Body of pancreas (tissue), 4 donors: ENCODE measurements at regions not wholly inside any gene's neighbourhood (a gene's known extent, or its start where the extent isn't known, plus 50 kb on each side); places are given as distances from the start of the nearest gene placed in this dataset.

Experiments used
- ATAC-seq: fragments of 150-250 bp; one replicate; pipeline ENCODE4 v1.9.1; 2016
- DNase-seq, 4 donors: peaks; one replicate each; pipeline ENCODE4 v3.0.0-alpha.2; 2019
- H3K27ac ChIP-seq, 4 donors: fragments of 200-600 bp; sonication (generic); 1 replicate in 3 of 4; 2 replicates in 1 of 4; pipeline versions ENCODE4 v1.5.1 to v1.6.1; 2016 to 2019; ENCODE audit warnings: mild to moderate bottlenecking in 1 of 4, mixed read lengths in 1 of 4, moderate library complexity in 1 of 4
- H3K27me3 ChIP-seq, 2 donors: fragments of 200-600 bp; sonication (generic); one replicate each; pipeline ENCODE4 v1.6.0; 2016; ENCODE audit warnings: mild to moderate bottlenecking in 1 of 2
- H3K36me3 ChIP-seq, 2 donors: fragments of 200-600 bp; sonication (generic); replicated peaks in 1 of 2; 2 replicates each; pipeline ENCODE4 v1.5.1; 2016; ENCODE audit warnings: low read depth in 2 of 2; ENCODE audit not compliant: insufficient read depth in 1 of 2
- H3K4me1 ChIP-seq: fragments of 200-600 bp; sonication (generic); one replicate; pipeline ENCODE4 v1.6.0; 2016
- H3K4me3 ChIP-seq, 2 donors: fragments of 200-600 bp; sonication (generic); 1 replicate in 1 of 2; 2 replicates in 1 of 2; pipeline ENCODE4 v1.5.1; 2016 to 2019
- H3K9me3 ChIP-seq, 3 donors: fragments of 200-600 bp; sonication (generic); 1 replicate in 2 of 3; 2 replicates in 1 of 3; pipeline ENCODE4 v1.5.1; 2016
- POLR2A ChIP-seq, 3 donors: fragments of 450-650 bp; IDR thresholded peaks; one replicate each; pipeline ENCODE4 v1.6.1; 2016; ENCODE audit warnings: antibody characterized with exemption in 3 of 3, mild to moderate bottlenecking in 2 of 3
- WGBS, 2 donors: methylation state at CpG; one replicate each; pipeline ENCODE4 v1.1.5; 2017; 5-methylcytosine and 5-hydroxymethylcytosine counted together
- intact Hi-C: fragments of 100-400 bp; cut with DNase I; formaldehyde crosslinking; loops from one replicate; pipeline ENCODE4 v1.15.1; 2023
- TF ChIP-seq, protein P1 (sequence below), 7 experiments: fragments of 450-650 bp in 4 of 7; fragments of 200-600 bp in 3 of 7; sonication (generic) in 3 of 7; IDR thresholded peaks; one replicate each; pipeline ENCODE4 v1.5.1; 2016 to 2019; ENCODE audit warnings: antibody characterized with exemption in 7 of 7

DNA sequence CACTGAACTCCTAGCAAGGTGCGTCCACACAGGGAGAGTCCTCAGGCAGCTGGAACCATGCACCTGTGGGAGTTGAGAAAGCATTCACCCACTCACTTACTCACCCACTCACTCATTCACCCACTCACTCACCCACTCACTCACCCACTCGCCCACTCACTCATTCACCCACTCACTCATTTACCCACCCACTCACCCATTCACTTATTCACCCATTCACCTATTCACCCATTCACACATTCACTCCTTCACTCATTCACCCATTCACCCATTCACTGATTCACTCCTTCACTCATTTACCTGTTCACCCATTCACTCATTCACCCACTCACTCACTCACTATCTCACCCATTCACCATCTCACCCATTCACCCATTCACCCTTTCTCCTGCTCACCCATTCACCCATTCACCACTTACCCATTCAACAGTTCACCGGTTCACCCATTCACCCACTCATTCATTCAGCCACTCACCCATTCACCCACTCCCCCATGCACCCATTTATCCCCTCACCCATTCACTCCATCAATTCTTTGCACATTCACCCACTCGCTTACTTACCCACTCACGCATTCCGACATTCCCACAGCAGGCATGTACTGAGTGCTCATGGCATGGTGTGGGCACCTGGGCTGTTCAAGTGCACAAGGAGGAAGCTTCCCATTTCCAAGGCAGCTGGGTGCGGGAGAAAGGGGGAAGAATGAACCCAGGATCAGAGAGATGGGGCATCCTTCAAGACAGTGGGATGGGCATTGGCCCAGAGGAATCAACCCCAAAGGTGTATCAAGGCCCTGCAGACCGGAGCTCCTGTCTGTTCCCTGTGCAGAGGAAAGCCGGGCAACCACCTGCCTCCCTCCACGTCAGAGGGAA is 135.2 kb upstream of the C14orf180 start:
- no peak for ATAC-seq
- no peak overlapping the region for H3K4me3 ChIP-seq
- no peak overlapping the region for H3K27ac ChIP-seq
- no peaks in the 10 kb centered on the region for H3K27me3 ChIP-seq
- peaks cover 0 to 12% (median 0%) of the 10 kb centered on the region in 3 donors for H3K9me3 ChIP-seq
- H3K4me1 ChIP-seq = no peaks in the 10 kb centered on the region
- TF ChIP-seq, protein P1, sequence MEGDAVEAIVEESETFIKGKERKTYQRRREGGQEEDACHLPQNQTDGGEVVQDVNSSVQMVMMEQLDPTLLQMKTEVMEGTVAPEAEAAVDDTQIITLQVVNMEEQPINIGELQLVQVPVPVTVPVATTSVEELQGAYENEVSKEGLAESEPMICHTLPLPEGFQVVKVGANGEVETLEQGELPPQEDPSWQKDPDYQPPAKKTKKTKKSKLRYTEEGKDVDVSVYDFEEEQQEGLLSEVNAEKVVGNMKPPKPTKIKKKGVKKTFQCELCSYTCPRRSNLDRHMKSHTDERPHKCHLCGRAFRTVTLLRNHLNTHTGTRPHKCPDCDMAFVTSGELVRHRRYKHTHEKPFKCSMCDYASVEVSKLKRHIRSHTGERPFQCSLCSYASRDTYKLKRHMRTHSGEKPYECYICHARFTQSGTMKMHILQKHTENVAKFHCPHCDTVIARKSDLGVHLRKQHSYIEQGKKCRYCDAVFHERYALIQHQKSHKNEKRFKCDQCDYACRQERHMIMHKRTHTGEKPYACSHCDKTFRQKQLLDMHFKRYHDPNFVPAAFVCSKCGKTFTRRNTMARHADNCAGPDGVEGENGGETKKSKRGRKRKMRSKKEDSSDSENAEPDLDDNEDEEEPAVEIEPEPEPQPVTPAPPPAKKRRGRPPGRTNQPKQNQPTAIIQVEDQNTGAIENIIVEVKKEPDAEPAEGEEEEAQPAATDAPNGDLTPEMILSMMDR (IDR thresholded peaks at IDR 0.05) = no peak
- TF ChIP-seq POLR2A (IDR thresholded peaks at IDR 0.05) = no peak
- intact Hi-C loops = no loop called here
- no peaks in the 10 kb centered on the region for H3K36me3 ChIP-seq
- WGBS, 2 donors = 69 to 72% methylated on average over 9 to 10 of the region's 10 CpGs
- DNase-seq = no peak

DNA sequence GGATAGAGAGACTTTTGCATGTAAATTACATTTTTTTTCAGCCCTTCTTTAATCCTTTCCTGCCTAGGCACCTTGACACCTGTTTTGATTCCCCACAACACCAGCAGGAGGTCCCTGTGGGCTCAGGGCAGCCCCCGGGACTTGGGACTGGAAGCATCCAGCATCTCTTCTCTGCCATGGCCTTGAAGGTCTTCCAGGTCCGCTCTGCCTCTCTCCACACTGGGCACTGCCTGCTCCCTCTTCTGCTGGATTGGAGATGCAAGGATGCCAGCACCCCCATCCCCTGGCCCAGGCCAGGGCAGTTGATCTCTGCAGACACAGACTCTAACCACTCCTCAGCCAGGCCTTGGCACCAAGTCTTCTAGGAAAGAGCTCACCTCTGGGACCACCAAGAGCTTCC is 134.5 kb upstream of the C14orf180 start:
- peaks cover 0 to 12% (median 0%) of the 10 kb centered on the region in 3 donors for H3K9me3 ChIP-seq
- 54 to 64% methylated on average over 2 of the region's 2 CpGs for WGBS, 2 donors
- TF ChIP-seq POLR2A (IDR thresholded peaks at IDR 0.05) = no peak
- TF ChIP-seq, protein P1 (IDR thresholded peaks at IDR 0.05) = no peak
- intact Hi-C loops = no loop called here
- DNase-seq (no peak), ATAC-seq (no peak)
- no peaks in the 10 kb centered on the region for H3K36me3 ChIP-seq
- no peak overlapping the region for H3K4me3 ChIP-seq
- H3K27ac ChIP-seq = no peak overlapping the region
- no peaks in the 10 kb centered on the region for H3K27me3 ChIP-seq
- no peaks in the 10 kb centered on the region for H3K4me1 ChIP-seq

DNA sequence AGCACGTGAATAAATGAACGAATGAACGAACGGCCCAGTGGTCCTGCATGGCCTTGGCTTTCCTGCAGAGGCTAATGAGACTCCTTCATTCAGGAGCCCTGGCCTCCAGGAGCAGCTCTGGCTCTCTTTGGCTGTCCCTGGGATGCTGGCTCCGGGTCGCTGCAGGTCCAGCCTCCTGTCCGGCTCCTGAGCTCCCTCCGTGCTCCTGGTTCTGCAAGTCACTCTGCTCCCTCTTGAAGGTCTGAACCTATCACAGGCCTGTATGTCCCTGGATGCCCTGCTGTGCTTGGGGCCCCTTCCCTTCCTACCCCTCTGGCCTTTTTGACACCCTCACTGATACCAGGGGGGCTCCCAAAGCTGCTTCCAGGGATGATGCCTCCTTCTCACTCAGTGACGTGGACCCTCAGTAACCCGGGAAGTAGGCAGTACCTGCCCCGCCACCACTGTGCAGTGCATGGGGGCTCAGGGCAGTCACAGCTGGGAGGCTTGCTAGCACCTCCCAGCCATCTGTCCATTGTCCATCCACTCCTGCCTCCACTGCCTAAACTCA is 133.7 kb upstream of the C14orf180 start:
- Histone ChIP-seq H3K36me3 (no peaks in the 10 kb centered on the region), H3K27ac (no peak overlapping the region), H3K4me3 (no peak overlapping the region), H3K9me3 (peaks cover 0 to 12% (median 0%) of the 10 kb centered on the region in 3 donors), H3K4me1 (no peaks in the 10 kb centered on the region), H3K27me3 (no peaks in the 10 kb centered on the region)
- peak in 1 of 4 donors; percentile 8 for DNase-seq
- 74 to 80% methylated on average over 11 of the region's 11 CpGs for WGBS, 2 donors
- ATAC-seq = no peak
- intact Hi-C loops = no loop called here
- TF ChIP-seq POLR2A (IDR thresholded peaks at IDR 0.05) = no peak
- TF ChIP-seq, protein P1 (IDR thresholded peaks at IDR 0.05) = no peak

DNA sequence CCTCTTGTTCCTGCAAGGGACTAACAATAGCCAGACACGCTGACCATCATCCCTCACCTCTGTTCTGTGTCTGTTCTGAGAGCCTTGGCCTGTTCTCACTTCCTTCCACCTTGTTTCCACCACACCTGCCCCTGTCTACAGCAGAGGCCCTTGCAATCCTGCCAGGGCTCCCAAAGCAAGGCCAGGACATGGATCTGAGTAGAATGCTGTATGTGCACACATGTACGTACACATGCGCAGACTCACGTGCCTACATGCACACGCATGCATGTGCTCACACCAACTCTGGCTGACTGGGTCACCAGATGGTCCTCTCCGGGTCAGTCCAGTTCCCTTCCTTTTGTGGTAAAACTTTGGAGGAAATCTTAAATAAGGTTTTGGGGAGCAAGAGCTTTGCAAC is 133.0 kb upstream of the C14orf180 start:
- WGBS, 2 donors = 83 to 93% methylated on average over 6 of the region's 6 CpGs
- TF ChIP-seq POLR2A (IDR thresholded peaks at IDR 0.05) = no peak
- TF ChIP-seq, protein P1 (IDR thresholded peaks at IDR 0.05) = no peak
- peak in 1 of 4 donors; percentile 1 for DNase-seq

More for the DNA sequence above, 133.0 kb upstream of the C14orf180 start:
- ATAC-seq = no peak
- H3K36me3 ChIP-seq = no peaks in the 10 kb centered on the region
- no peak overlapping the region for H3K4me3 ChIP-seq
- H3K27me3 ChIP-seq = no peaks in the 10 kb centered on the region
- intact Hi-C loops = no loop called here
- peaks cover 0 to 12% (median 0%) of the 10 kb centered on the region in 3 donors for H3K9me3 ChIP-seq
- no peaks in the 10 kb centered on the region for H3K4me1 ChIP-seq
- no peak overlapping the region for H3K27ac ChIP-seq
